ENCODE measurements at regions not wholly inside any gene's neighbourhood (a gene's known extent, or its start where the extent isn't known, plus 50 kb on each side); places are given as distances from the start of the nearest gene placed in this dataset.

GRCh38 chr15:60062826-60063225, 58.7 kb downstream of the FOXB1 start:
- H3K36me3 ChIP-seq (ENCODE audit: insufficient read depth, low read length): no peaks in the 10 kb centered on the region

GRCh38 chr15:60065951-60066350, 61.8 kb downstream of the FOXB1 start:
- Histone ChIP-seq H3K27me3 (ENCODE audit: insufficient read depth, low read depth, low read length) (no peaks in the 10 kb centered on the region), H3K27ac (ENCODE audit: low read length) (no peak overlapping the region), H3K4me2 (ENCODE audit: low read length) (no peak overlapping the region), H3K79me2 (replicated peaks; ENCODE audit: insufficient read depth, low read length) (no peaks in the 10 kb centered on the region), H4K20me1 (ENCODE audit: insufficient read depth) (no peaks in the 10 kb centered on the region), H3F3A (ENCODE audit: insufficient read depth, low read length, poor library complexity, severe bottlenecking) (no peaks in the 10 kb centered on the region), H3K9me2 (ENCODE audit: insufficient read depth, low read length) (no peaks in the 10 kb centered on the region), H2AFZ (ENCODE audit: low read depth, low read length) (no peak overlapping the region), H3K9me3 (ENCODE audit: low read length) (peaks cover 4% of the 10 kb centered on the region), H3K36me3 (ENCODE audit: insufficient read depth, low read length) (no peaks in the 10 kb centered on the region), H3K9ac (ENCODE audit: low read length) (no peak overlapping the region), H3K4me3 (ENCODE audit: low read length) (no peak overlapping the region)
- TF ChIP-seq EZH2 (IDR thresholded peaks at IDR 0.05; ENCODE audit: borderline replicate concordance, insufficient read depth, low read length, poor library complexity, severe bottlenecking) (no peak), EP300 (conservative IDR thresholded peaks at IDR 0.05; ENCODE audit: poor library complexity, severe bottlenecking) (no peak), CTCF (IDR thresholded peaks at IDR 0.05; ENCODE audit: poor library complexity, severe bottlenecking) (no peak), RAD21 (conservative IDR thresholded peaks at IDR 0.05) (no peak), SMC3 (conservative IDR thresholded peaks at IDR 0.05; ENCODE audit: poor library complexity) (no peak), REST (IDR thresholded peaks at IDR 0.05; ENCODE audit: borderline replicate concordance) (no peak)

More at GRCh38 chr15:60062826-60063225, 58.7 kb downstream of the FOXB1 start:
- Histone ChIP-seq H3K4me3 (ENCODE audit: low read length) (no peak overlapping the region), H3K9me2 (ENCODE audit: insufficient read depth, low read length) (no peaks in the 10 kb centered on the region), H3F3A (ENCODE audit: insufficient read depth, low read length, poor library complexity, severe bottlenecking) (no peaks in the 10 kb centered on the region), H3K9me3 (ENCODE audit: low read length) (peaks cover 4% of the 10 kb centered on the region), H3K27ac (ENCODE audit: low read length) (no peak overlapping the region), H3K4me2 (ENCODE audit: low read length) (no peak overlapping the region), H4K20me1 (ENCODE audit: insufficient read depth) (no peaks in the 10 kb centered on the region), H3K27me3 (ENCODE audit: insufficient read depth, low read depth, low read length) (no peaks in the 10 kb centered on the region), H2AFZ (ENCODE audit: low read depth, low read length) (no peak overlapping the region), H3K79me2 (replicated peaks; ENCODE audit: insufficient read depth, low read length) (no peaks in the 10 kb centered on the region), H3K9ac (ENCODE audit: low read length) (no peak overlapping the region)
- no peak for TF ChIP-seq EP300 (conservative IDR thresholded peaks at IDR 0.05; ENCODE audit: poor library complexity, severe bottlenecking)
- TF ChIP-seq MXI1 (conservative IDR thresholded peaks at IDR 0.05; ENCODE audit: poor library complexity, severe bottlenecking): no peak
- TF ChIP-seq EZH2 (IDR thresholded peaks at IDR 0.05; ENCODE audit: borderline replicate concordance, insufficient read depth, low read length, poor library complexity, severe bottlenecking): no peak
- no peak for TF ChIP-seq RAD21 (conservative IDR thresholded peaks at IDR 0.05)
- no peak for TF ChIP-seq SMC3 (conservative IDR thresholded peaks at IDR 0.05; ENCODE audit: poor library complexity)
- no peak for TF ChIP-seq CTCF (IDR thresholded peaks at IDR 0.05; ENCODE audit: poor library complexity, severe bottlenecking)
- no peak for TF ChIP-seq TAF1 (IDR thresholded peaks at IDR 0.05; ENCODE audit: low read depth)
- TF ChIP-seq REST (IDR thresholded peaks at IDR 0.05; ENCODE audit: borderline replicate concordance): no peak
- no peak for TF ChIP-seq POLR2AphosphoS5 (IDR thresholded peaks at IDR 0.05)

Measured in neural cell (in vitro differentiated cells).